HG02938 (cell line): ENCODE measurements at regions not wholly inside any gene's neighbourhood (a gene's known extent, or its start where the extent isn't known, plus 50 kb on each side); places are given as distances from the start of the nearest gene placed in this dataset.
"Not testable (repeated sequence)": the region's sequence is repeated elsewhere in the genome, so short reads cannot be mapped to it uniquely, and the experiment has no call there.

Experiments
- ATAC-seq: cut with Tn5 transposase; IDR thresholded peaks from one replicate; pipeline ENCODE4 v1.9.1; 2021; ENCODE audit warnings: mild to moderate bottlenecking, moderate library complexity; ENCODE audit not compliant: unreplicated experiment

GRCh38 chr9:26669701-26670670 lies 222.6 kb downstream of the CAAP1 start:
- ATAC-seq: peak; percentile 63

GRCh38 chr9:26667882-26668281 lies 224.7 kb downstream of the CAAP1 start:
- no peak for ATAC-seq

GRCh38 chr9:26665666-26666065 lies 226.9 kb downstream of the CAAP1 start:
- ATAC-seq: no peak

GRCh38 chr9:26664087-26664773 lies 228.4 kb downstream of the CAAP1 start:
- ATAC-seq: not testable (repeated sequence)

- no peak for ATAC-seq
Measured at GRCh38 chr9:26662476-26662875, 230.1 kb downstream of the CAAP1 start.

GRCh38 chr9:26658476-26658875 lies 234.1 kb downstream of the CAAP1 start:
- no peak for ATAC-seq

GRCh38 chr9:26657958-26658357 lies 234.6 kb downstream of the CAAP1 start:
- ATAC-seq: no peak

GRCh38 chr9:26656003-26656870 lies 236.4 kb downstream of the CAAP1 start:
- peak; percentile 50 for ATAC-seq

- no peak for ATAC-seq
Measured at GRCh38 chr9:26655166-26655565, 237.4 kb downstream of the CAAP1 start.

GRCh38 chr9:26650325-26650724 lies 242.3 kb downstream of the CAAP1 start:
- ATAC-seq: no peak

GRCh38 chr9:26643826-26644225 lies 248.8 kb downstream of the CAAP1 start:
- ATAC-seq: no peak

- ATAC-seq: no peak
Measured at GRCh38 chr9:26639761-26640160, 252.8 kb downstream of the CAAP1 start.

GRCh38 chr9:26637101-26637500 lies 255.5 kb downstream of the CAAP1 start:
- no peak for ATAC-seq

GRCh38 chr9:26613851-26614350 lies 278.7 kb downstream of the CAAP1 start:
- not testable (repeated sequence) for ATAC-seq

- no peak for ATAC-seq
Measured at GRCh38 chr9:26612211-26612610, 280.4 kb downstream of the CAAP1 start.

GRCh38 chr9:26606756-26607155 lies 285.8 kb downstream of the CAAP1 start:
- no peak for ATAC-seq

- no peak for ATAC-seq
Measured at GRCh38 chr9:26605367-26605766, 287.2 kb downstream of the CAAP1 start.

- ATAC-seq: no peak
Measured at GRCh38 chr9:26604076-26604662, 288.4 kb downstream of the CAAP1 start.

GRCh38 chr9:26603617-26604016 lies 289.0 kb downstream of the CAAP1 start:
- no peak for ATAC-seq

- ATAC-seq: no peak
Measured at GRCh38 chr9:26597542-26598149, 295.0 kb downstream of the CAAP1 start.
